ENCODE measurements at regions not wholly inside any gene's neighbourhood (a gene's known extent, or its start where the extent isn't known, plus 50 kb on each side); places are given as distances from the start of the nearest gene placed in this dataset.

GRCh38 chr18:60662491-60662890 is 289.9 kb upstream of the MC4R start:
- intact Hi-C loops (cut with DNase I): no loop called here

GRCh38 chr18:60663060-60663989 is 290.8 kb upstream of the MC4R start:
- Histone ChIP-seq H3K27me3 (no peaks in the 10 kb centered on the region), H3K36me3 (no peaks in the 10 kb centered on the region), H3K4me3 (replicated peaks in 1 of 3) (no peak overlapping the region), H3K9me3 (no peaks in the 10 kb centered on the region), H3K27ac (no peak overlapping the region), H3K4me1 (no peaks in the 10 kb centered on the region)
- WGBS, 2 donors: 95% methylated on average over 26 to 38 of the region's 38 CpGs
- no peak for DNase-seq
- no peak for TF ChIP-seq POLR2A (IDR thresholded peaks at IDR 0.05)
- TF ChIP-seq CTCF (IDR thresholded peaks at IDR 0.05): no peak
- intact Hi-C loops (cut with DNase I): no loop called here

More at GRCh38 chr18:60662491-60662890, 289.9 kb upstream of the MC4R start:
- no peaks in the 10 kb centered on the region for H3K4me1 ChIP-seq
- H3K4me3 ChIP-seq (replicated peaks in 1 of 3): no peak overlapping the region
- no peak for DNase-seq
- H3K36me3 ChIP-seq: no peaks in the 10 kb centered on the region
- no peaks in the 10 kb centered on the region for H3K27me3 ChIP-seq
- TF ChIP-seq CTCF (IDR thresholded peaks at IDR 0.05) (no peak), POLR2A (IDR thresholded peaks at IDR 0.05) (no peak)
- no peak overlapping the region for H3K27ac ChIP-seq
- WGBS, 2 donors: 93 to 95% methylated on average over 22 of the region's 22 CpGs
- no peaks in the 10 kb centered on the region for H3K9me3 ChIP-seq

GRCh38 chr18:60664736-60665135 is 292.2 kb upstream of the MC4R start:
- H3K27ac ChIP-seq: no peak overlapping the region
- H3K36me3 ChIP-seq: no peaks in the 10 kb centered on the region
- H3K27me3 ChIP-seq: no peaks in the 10 kb centered on the region
- DNase-seq: no peak
- intact Hi-C loops (cut with DNase I): no loop called here
- H3K4me3 ChIP-seq (replicated peaks in 1 of 3): no peak overlapping the region
- WGBS, 2 donors: 93 to 97% methylated on average over 4 of the region's 4 CpGs
- TF ChIP-seq CTCF (IDR thresholded peaks at IDR 0.05) (no peak), POLR2A (IDR thresholded peaks at IDR 0.05) (no peak)
- no peaks in the 10 kb centered on the region for H3K9me3 ChIP-seq
- H3K4me1 ChIP-seq: no peaks in the 10 kb centered on the region

GRCh38 chr18:60667016-60667415 is 294.4 kb upstream of the MC4R start:
- Histone ChIP-seq H3K4me3 (replicated peaks in 1 of 3) (no peak overlapping the region), H3K4me1 (no peaks in the 10 kb centered on the region), H3K9me3 (no peaks in the 10 kb centered on the region), H3K27me3 (no peaks in the 10 kb centered on the region), H3K36me3 (no peaks in the 10 kb centered on the region), H3K27ac (no peak overlapping the region)
- WGBS, 2 donors: 81 to 90% methylated on average over 1 of the region's 1 CpG
- no peak for TF ChIP-seq POLR2A (IDR thresholded peaks at IDR 0.05)
- no peak for DNase-seq
- intact Hi-C loops (cut with DNase I): no loop called here

- TF ChIP-seq POLR2A (IDR thresholded peaks at IDR 0.05) (no peak), CTCF (IDR thresholded peaks at IDR 0.05) (no peak)
- Histone ChIP-seq H3K4me3 (replicated peaks in 1 of 3) (no peak overlapping the region), H3K27ac (no peak overlapping the region), H3K36me3 (no peaks in the 10 kb centered on the region), H3K27me3 (no peaks in the 10 kb centered on the region), H3K9me3 (no peaks in the 10 kb centered on the region), H3K4me1 (no peaks in the 10 kb centered on the region)
- 92 to 97% methylated on average over 4 of the region's 4 CpGs for WGBS, 2 donors
- intact Hi-C loops (cut with DNase I): no loop called here
- DNase-seq: no peak
Measured at GRCh38 chr18:60668583-60668982, 296.0 kb upstream of the MC4R start.
